GM18519 (cell line): ENCODE measurements at regions not wholly inside any gene's neighbourhood (a gene's known extent, or its start where the extent isn't known, plus 50 kb on each side); places are given as distances from the start of the nearest gene placed in this dataset.
A peak's percentile ranks its signal among the peaks of the same experiment; 100 is the strongest.

ENCODE experiments used
- ATAC-seq: cut with Tn5 transposase; IDR thresholded peaks from one replicate; pipeline ENCODE4 v1.9.1; 2021; ENCODE audit warnings: mild to moderate bottlenecking, moderate library complexity; ENCODE audit not compliant: unreplicated experiment, low FRiP score

DNA sequence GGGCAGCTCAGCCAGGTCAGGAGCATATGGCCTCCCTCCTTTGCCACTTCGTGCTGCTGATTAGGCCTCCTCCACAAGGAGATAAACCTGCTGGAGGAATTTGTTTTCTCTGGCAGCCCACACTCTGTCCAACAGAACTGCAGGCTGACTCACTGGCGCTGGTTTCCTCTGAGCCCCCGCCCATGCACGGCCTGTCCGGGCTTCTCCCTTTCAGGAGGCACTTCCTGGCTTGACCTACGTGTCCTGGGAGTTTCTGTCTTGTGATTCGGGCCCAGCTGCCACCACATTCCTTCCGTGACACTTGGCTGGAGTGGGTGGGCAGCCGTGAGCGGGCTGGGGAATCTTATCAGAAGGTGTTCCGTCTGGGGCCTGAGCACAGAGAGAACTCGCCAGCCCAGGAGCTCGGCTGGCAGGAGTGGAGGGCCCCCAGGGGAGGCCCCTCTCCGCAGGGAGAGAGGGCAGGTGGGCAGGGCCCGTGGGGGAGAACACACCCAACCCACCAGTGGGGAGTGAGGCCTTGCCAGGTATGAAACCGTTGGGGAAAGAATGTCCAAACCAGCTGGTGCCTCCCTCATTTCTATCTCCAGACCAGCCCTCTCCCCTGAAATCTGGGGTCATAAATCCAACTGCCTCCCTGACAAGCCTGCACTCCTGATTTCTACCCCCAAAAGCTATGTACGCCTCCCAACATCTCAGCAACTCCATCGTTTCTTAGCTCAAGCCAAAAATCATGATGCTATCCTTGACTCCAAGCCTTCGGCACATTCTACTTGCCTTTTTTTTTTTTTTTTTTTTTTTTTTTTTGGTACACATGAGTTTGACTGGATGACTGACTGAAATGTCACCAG lies 110.6 kb upstream of the MEF2A start:
- ATAC-seq, result no peak

- ATAC-seq, result no peak
Measured at GRCh38 chr15:99455789-99456160, 110.0 kb upstream of the MEF2A start.

DNA sequence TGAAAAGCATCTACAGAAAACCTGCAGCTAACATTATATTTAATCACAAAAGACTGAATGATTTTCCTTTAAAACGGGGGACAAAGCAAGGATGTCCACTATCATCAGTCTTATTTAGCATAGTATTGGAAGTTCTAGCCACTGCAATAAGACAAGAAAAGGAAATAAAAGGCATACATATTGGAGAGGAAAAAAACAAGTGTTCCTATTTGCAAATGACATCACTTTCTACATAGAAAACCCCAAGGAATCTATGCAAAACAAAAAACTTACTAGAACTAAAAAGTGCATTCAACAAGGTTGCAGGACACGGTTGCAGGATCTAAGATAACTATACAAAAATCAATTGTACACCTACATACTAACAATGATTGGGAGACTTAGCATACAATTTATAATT lies 101.6 kb upstream of the MEF2A start:
- no peak for ATAC-seq

DNA sequence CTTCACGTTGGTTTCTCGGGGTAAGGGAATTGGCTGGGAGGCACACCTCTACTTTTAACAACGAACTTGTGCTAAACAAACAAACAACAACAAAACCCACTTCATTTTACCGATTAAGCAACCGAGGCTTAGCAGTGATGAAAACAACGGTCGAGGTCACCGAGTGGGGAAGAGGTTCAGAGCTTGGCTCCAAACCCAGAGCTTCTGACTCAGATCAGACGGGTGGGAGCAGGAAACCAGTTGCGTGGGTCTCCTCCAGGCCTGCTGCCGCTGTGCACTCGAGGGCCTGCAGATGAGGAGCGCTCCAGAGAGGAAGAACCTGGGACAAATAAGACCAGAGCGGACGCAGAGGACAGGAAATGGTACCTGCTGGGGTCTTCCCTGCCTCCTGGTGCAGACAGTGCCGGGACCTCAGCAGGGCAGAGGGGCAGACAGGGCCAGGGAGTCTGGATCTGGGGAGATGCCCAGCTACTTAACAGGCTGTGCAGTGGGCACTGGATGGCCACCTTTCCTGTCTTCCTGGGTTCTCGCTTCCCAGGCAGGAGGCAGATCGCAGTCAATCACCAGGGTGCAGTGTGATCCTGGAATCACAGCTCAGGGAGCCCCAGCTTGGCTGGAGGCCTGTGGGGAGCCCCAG lies 99.0 kb upstream of the MEF2A start:
- ATAC-seq, result no peak

GRCh38 chr15:99467338-99467720 lies 98.5 kb upstream of the MEF2A start:
- ATAC-seq, result no peak

- ATAC-seq, result no peak
Measured at GRCh38 chr15:99467853-99468464, 97.8 kb upstream of the MEF2A start.

GRCh38 chr15:99470204-99470603 lies 95.6 kb upstream of the MEF2A start:
- peak; percentile 53 for ATAC-seq

DNA sequence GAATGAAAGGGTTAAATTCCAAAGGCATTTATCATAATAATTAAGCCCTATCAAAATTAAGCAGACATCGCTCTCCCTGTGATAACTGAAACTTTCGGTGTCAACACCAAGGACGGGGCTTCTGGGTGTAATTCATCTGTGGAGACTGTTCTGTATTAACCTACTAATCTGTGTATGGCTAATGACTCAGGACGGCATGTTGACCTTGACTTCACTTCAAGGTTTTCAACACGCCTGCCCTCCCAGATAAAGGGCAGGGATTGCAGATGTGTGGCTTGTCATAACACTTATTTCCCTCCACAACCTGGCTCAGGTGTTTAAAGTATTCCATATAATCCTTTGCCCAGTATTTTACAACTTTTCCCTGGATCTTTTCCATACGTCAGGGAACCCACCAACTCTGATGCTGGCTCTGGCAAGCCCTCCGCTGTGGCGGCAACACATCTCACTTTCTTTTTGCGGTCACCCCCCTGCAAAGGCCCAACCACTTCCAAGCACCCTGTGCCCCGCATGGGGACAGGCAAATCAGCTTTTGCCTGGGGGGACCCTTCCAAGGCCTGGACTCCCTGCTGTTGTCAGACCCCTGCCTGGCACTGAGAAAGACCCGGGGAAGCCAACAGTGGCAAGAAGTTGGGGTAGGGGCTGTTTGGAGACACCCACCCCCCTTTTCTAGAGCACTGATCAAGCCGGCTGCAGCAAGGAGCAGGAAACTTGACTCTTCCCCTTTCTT lies 93.2 kb upstream of the MEF2A start:
- ATAC-seq, result no peak

DNA sequence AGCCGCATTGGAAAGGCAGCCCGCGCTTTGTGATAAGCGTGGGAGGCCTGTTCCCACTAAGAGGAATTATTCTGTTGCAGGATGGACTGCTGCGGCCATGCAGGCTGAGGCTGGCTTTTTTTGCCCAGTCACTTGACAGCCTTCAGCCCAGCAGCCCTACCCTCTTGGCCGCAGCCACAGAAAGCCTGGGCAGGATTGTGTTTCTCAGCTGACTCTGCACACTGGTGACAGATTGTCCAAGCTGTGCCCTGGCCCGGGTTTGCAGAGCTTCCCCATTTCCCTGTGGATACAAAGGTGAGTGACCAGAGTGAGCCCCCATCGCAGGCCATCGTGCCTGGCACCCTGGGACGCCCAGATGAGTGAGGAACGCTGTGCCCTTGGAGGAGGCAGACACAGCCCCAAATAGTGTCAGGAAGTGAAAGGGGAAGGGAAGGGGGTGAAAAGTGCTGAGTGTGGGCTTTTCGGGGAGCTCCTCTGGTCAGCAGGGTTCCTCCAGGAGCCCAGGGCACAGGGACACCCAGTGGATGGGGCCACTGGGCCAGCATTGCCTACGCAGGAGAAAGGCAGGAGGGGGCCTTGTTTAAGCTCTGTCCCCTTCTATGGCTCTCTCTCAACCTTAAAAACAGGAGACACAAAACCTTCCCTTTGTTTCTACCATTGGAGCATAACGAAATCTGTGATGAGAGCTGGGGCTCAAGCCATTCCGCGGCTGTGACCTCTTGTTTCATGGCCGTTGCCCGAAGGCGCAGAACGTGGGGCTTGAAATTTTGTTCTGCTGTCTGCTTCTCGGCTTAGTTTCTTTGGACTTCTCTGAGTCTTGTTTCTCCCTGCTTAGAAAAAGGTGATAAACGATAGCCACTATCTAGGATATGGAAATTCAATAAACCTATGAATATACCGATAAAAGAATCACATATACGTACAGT lies 91.5 kb upstream of the MEF2A start:
- ATAC-seq, result no peak

- ATAC-seq, result no peak
Measured at GRCh38 chr15:99474909-99475753, 90.7 kb upstream of the MEF2A start.

DNA sequence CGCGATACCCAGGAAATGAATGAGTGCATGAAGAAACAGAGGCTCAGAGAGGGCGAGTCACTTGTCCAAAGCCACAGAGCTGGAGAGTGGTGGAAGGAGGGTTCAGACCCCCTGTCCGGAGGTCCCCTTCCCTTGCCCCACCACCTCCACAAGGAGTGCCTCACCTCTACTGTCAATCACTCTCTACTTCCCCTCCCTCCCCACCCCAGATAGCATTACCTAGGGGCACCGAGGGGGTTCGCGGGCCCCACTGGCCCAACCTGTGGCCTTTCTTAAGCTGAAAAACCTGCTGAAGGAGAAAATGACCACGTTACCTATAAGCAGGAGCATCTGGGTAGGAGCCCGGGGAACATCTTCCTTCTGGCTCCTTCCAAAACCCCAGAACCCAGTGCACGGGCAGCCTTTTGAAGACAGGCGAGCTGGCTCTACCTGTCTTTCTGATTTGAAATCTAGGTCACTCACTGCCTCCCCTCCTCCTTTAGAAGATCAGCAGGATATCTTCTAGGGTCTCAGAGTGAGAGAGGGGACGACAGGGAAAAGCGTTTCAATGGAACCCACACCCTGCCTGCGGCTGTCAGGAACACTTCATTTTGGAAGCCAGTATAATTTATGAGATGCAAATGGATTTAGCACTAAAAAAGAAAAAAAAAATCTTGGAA lies 89.9 kb upstream of the MEF2A start:
- ATAC-seq, result no peak

- peak; percentile 39 for ATAC-seq
Measured at GRCh38 chr15:99476413-99477222, 89.2 kb upstream of the MEF2A start.

DNA sequence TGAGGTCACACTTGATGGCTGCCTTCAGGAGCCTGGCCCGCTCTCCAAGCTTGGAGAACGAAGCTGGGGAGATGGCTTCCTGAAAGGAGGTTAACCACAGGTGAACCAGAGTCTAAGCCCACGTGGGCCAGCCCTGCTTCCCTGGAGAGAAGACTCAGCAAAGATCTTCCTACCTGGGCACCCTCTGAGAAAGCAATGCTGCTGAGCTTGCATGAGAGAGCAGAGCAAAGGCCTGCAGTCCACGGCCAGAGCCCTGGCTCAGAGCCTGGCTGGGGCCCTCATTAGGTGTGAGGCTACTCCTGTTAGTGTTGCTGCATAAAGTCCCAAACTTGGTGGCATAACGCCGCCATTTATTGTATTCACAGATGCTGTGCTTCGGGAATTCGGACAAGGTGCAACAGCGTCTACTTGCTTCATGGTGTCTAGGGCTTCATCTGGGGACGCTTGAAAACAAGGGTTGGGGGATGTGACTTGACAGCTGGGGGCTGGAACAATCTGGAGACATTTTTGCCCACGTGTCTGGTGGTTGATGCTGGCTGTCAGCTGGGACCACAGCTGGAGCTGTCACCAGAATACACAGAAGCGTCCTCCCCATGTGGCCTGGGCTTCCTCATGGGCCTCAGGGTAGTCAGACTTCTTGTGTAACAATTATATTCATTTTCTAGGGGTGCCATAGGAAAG lies 87.9 kb upstream of the MEF2A start:
- no peak for ATAC-seq

DNA sequence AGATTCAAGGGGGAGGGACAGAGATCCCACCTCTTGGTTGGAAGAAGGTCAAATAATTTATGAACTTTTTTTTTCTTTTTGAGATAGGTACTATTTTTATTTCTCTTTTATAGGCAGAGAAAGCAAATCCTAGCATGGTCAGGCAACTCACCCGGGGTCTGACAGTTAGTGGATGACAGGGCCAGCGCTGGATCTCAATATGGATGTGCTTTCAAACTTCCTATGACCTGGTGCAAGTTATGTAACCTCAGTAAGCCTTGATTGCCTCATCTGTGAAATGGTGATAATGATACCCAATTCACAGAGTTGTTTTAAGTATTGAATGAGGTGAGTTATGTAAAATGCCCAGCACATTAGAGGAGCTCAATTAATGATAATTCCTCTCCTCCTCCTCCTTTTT lies 86.8 kb upstream of the MEF2A start:
- ATAC-seq, result no peak

- no peak for ATAC-seq
Measured at GRCh38 chr15:99480016-99480810, 85.6 kb upstream of the MEF2A start.

DNA sequence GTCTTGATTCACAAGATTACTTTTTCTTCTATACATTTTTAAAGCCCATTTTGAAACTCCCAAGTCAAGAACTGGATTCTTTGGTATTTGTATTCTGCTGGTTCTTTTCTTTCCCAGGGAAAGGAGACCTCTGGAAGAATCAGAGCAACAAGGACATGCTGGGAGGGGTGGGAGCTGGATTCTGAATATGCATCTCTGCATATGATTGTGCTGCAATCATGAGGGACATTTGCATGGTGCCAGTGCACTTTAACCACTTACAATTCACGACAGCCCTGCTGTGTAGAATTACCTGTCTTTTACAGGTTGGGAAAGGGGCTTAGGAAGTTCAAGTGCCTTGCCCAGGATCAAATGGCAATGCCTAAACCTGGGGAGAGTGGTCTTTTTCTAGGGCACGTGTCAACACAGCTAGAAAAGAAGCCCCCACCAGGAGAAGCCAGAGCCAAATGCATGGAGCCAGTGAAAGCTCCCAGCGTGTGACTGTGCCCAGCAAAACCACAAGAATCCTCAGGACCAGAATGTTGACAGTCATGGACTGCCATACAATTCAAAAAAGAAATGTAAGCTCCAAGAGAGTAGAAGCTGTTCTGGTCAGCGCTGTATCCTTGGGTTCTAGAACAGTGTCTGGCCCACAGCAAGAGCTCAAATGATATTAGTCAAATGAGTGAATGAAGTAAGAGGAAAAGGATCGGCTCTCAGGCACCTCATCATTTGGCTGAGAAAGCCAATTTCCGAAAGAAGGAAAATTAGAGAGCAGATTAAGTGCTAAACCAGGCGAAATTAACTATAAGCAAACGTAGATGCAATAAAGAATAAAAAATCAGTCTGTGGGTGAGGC lies 84.5 kb upstream of the MEF2A start:
- no peak for ATAC-seq
